ENCODE measurements at regions not wholly inside any gene's neighbourhood (a gene's known extent, or its start where the extent isn't known, plus 50 kb on each side); places are given as distances from the start of the nearest gene placed in this dataset.

DNA sequence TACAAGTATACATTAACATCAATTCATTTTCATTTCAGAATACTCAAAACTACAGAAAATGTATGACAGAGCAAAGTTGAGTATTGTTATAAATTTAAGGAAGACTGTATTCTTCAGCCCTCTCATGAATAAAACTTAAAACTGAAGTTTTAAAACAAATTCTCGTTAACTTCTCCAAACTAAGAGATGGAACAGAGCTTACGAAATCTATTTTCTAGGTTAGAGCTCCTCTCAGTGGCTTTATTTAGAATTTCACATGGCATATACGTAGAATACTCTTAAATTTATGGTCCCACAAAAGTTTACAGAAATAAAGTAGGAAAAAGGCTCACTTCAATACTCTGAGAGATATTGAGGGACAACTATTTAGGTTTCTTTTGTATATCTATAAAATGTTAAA is 612.1 kb downstream of the KCNJ3 start:
- DNase-seq (ENCODE audit: low read depth, low spot score): peak; percentile 28

DNA sequence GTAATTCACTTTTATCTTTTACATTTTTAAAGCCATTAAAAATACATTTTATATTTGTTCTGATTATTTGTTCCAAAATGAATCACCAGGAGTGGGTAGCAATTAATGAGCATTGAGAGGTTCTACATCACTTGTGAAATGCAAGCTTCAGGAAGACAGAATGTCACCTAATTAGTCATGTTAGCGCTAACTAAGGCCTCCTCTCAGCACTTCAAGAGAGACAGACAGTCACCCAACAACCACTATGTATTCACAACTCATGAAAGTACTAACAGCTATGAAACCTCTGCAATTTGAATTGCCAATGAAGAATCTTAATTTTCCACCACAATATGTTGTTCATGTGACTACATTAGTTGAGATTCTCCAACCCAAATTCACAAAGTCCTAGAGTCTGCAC is 611.0 kb downstream of the KCNJ3 start:
- no peak for DNase-seq (ENCODE audit: low read depth, low spot score)
- no peak overlapping the region for H3K4me3 ChIP-seq (ENCODE audit: low read length)

More for the DNA sequence above, 612.1 kb downstream of the KCNJ3 start:
- H3K4me3 ChIP-seq (ENCODE audit: low read length): no peak overlapping the region

DNA sequence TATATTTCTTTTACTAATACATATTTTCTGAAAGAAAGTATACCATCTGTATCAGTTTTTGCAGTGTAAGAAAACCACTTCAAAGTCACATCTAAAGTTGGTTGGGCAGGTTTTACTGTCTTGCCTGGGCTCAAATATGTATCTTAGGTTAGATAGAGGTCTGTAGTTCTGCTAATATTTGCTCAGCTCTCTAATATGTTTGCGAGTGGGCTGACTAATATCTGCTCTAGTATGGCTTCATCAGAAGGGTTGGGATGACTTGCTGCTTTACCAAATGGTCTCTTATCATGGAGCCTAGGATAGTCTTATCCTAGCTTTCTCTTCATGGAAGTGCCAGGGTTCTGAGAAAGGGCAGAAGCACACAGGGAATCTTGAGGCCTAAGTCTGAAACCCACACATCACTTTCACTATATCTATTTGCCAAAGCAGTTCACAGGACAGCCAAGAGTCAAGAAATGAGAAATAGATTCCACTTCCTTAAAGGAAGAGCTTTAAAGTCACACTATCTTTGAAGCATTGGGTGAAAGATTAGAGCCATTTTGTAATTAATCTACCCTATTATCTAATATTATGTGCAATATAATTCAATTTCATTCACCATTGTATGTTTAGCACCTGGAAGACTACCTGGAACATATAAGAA is 610.0 kb downstream of the KCNJ3 start:
- no peak for DNase-seq (ENCODE audit: low read depth, low spot score)
- no peak overlapping the region for H3K4me3 ChIP-seq (ENCODE audit: low read length)

DNA sequence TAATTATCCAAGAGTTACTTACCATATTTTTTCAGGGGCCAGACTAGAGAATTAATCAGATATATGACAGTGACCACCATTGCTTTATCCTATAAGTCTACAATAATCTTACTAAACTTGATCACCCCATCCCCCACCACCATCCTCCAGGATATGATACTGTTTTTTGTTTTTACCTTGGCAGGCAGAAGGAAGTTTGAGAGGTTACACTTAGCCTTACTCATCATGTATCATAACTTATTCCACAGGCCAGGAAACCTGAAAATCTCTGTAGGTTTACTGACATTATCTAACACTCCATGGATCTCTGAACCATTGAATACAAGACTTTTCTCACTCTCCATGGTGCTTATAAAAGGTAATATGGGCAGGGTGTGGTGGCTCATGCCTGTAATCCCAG is 602.7 kb downstream of the KCNJ3 start:
- no peak for DNase-seq (ENCODE audit: low read depth, low spot score)
- no peak overlapping the region for H3K4me3 ChIP-seq (ENCODE audit: low read length)

DNA sequence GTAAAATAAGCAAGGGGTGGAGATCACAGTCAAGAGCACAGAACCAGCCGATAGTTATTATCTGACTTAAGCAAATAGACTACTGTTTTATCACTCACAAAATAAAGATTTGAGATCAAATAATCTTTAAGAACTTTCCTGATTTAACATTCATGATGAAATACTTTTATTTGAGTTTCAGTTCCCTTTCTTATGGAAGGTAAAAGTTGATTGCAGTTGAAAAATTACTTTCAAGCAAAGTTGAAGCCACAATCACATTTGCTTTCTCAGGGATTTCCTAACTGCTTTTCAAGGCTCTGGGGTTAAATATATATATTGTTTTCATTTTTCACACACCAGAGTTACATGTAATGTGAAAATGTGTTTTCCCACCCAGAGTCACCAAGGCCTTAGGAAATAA is 599.5 kb downstream of the KCNJ3 start:
- no peak overlapping the region for H3K4me3 ChIP-seq (ENCODE audit: low read length)
- DNase-seq (ENCODE audit: low read depth, low spot score): no peak

DNA sequence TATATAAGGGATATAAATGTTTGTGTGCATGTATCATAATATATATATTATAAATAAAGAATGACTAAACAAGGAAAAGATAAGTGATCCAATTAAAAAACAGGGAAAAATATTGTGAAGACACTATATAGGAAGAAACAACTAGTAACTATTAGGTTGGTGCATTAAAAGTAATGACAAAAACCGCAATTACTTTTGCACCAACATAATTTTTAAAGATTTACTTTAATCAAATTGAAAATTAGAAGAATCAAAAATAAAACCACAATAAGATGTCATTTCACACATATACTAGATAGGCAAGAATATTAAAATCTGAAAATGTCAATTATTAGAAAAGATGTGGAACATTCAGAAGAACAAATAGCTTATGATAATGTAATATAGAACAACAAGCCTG is 595.9 kb downstream of the KCNJ3 start:
- H3K4me3 ChIP-seq (ENCODE audit: low read length): no peak overlapping the region
- no peak for DNase-seq (ENCODE audit: low read depth, low spot score)

DNA sequence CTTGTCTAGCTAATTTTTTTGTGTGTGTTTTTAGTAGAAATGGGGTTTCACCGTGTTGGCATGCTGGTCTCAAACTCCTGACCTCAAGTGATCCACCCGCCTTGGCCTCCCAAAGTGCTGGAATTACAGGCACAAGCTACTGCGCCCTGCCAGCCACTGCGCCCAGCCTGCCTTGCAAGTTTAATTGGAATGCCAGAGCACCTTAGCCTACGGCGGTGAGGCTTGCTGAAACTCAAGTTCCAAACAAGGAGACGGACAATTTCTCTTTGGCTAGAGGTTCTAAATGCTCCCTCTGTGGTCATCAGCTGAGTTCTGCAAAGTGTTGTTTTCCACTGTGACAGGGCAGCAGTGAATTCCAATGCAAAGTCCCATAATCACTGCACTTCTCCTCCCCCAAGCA is 583.4 kb downstream of the KCNJ3 start:
- no peak for DNase-seq (ENCODE audit: low read depth, low spot score)
- H3K4me3 ChIP-seq (ENCODE audit: low read length): no peak overlapping the region

DNA sequence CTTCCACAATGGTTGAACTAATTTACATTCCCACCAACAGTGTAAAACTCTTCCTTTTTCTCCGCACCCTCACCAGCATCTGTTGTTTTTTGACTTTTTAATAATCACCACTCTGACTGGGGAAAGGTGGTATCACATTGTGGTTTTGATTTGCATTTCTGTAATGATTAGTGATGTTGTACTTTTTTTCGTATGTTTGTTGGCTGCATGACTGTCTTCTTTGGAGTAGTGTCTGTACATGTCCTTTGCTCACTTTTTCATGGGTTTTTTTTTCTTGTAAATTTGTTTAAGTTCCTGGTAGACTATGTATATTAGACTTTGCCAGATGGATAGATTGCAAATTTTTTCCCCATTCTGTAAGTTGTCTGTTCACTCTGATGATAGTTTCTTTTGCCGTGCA is 574.8 kb downstream of the KCNJ3 start:
- H3K4me3 ChIP-seq (ENCODE audit: low read length): no peak overlapping the region
- no peak for DNase-seq (ENCODE audit: low read depth, low spot score)

DNA sequence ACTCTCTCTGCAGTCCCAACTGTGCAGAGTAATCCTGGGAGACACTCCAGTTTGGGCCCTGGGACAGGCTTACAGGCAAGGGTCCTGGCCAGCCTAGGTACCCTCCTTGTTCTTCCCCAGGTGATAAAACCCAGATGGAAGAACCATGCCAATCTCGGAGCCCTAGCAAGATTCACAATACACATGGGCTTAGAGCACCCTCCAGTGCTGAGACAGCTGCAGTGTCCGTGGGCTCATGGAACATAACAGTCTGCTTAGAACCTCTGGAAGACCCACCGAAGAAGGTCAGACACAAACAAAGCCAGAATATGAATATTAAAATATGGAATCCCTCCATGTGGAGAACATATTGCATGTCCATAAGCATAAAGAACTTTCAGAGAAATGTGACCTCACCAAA is 568.1 kb downstream of the KCNJ3 start:
- DNase-seq (ENCODE audit: low read depth, low spot score): no peak
- H3K4me3 ChIP-seq (ENCODE audit: low read length): no peak overlapping the region

DNA sequence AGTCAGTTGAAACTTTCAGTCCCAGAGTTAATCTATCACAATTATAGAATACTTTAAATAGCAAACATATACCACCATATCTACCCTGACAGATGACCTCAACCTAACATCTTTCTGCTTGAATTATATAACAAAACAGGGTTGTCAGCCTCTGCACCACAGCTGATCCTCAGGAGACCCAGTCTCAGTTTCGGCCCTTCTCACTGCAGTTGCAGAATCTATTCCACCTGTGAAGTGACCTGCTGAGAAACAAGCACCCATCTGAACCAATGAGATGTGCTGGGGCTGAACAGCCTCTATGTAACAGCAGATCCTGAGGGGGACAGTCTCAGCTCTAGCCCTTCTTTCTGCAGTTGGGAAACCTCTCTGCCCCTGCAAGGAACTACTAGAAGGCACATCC is 567.6 kb downstream of the KCNJ3 start:
- no peak for DNase-seq (ENCODE audit: low read depth, low spot score)
- no peak overlapping the region for H3K4me3 ChIP-seq (ENCODE audit: low read length)

DNA sequence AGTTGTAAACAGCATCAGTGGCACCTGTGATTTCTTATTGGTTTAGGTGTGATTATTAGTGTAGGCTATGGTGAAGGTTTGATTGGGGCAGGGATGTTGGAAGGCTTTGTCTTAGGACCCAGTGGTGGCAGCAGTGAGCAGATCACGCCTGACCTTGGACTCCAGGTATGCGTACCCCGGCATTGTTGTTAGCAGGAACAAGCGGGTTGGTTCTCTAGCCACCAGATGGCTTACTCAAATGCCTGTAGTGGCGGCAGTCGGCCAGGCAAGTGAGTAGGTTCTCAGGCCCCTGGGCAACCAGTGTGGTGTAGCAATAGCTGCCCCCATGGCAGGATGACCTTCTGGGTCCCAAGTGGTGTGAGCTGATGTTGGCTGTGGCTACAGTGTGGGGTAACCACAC is 558.3 kb downstream of the KCNJ3 start:
- no peak overlapping the region for H3K4me3 ChIP-seq (ENCODE audit: low read length)
- DNase-seq (ENCODE audit: low read depth, low spot score): no peak

DNA sequence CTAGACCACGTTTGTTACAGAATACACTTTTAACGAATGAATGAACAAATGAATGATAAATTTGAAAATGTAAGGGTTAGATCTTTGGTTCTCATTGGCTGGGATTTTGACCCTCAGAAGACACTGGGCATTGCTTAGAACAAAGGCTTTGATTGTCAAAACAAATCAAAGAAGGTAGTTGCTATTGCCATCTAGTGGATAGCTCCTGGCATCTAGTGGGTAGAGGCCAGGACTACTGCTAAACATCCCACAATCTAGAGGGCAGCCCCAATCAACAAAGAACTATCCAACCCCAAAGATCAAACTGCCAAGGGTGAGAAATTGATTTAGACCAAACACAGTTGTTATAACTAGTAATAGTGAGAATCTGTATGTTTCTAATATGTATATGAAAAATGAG is 552.3 kb downstream of the KCNJ3 start:
- no peak overlapping the region for H3K4me3 ChIP-seq (ENCODE audit: low read length)
- DNase-seq (ENCODE audit: low read depth, low spot score): no peak

DNA sequence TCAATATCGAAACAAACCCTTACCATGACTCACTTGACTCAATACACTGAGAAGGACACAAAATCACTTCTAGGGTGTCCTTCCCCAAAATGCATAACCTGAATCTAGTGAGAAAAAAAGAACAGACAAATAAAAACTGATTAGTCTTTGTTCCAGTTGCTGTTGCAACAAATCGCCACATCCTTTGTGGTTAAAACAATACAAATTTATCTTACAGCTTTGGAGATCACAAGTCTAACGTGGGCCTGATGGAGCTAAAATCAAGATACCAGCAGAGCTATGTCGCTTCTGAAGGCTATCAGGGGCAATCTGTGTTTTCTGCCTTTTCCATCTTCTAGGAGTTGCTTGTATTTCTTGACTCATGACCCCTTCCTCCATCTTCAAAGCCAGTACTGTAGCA is 541.7 kb downstream of the KCNJ3 start:
- H3K4me3 ChIP-seq (ENCODE audit: low read length): no peak overlapping the region
- no peak for DNase-seq (ENCODE audit: low read depth, low spot score)

DNA sequence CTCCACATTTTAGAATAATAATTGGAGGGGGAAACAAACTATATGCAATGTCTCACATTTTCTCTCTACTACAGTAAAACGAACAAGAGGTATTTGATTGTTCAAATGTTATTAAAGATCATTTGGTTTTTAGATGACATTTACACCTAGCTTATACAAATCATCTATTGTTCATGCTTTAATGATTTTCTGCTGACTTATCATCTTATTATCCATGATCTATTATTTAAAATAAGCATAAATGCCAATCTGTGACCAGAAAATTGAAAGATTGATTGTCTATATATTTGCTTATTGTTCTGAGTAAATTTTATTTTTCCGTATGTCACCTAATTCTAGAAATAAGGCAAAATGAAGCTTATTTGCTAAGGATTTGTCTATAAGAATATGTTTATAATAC is 537.2 kb downstream of the KCNJ3 start:
- DNase-seq (ENCODE audit: low read depth, low spot score): no peak
- H3K4me3 ChIP-seq (ENCODE audit: low read length): no peak overlapping the region

DNA sequence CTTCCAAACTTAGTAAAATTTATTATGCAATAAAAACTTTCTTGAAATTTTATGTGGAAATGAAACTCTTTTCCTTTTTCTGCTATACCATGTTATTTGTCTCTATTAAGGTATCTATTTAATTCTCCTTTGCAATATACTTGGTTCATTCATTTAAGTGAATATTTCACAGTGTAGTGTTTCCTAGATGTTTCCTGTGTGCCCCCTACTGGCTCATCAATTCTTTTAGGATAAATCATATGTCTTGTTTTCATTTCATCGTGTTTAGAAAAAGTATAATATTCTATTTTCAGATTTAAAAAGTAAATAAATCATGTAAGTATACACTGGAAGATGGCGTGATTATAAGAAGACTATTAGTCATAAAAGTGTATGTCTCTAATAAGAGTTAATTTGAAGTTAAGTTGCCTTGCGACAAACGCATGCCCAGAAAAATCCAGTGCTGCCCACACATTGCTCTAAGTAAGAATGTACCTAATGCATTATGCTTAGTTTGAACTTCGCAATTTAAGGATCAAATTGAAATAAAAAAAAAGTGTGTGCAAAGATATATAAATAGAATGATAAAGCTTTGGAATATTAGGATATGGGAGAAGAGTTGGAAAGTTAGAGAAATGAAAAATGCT is 525.4 kb downstream of the KCNJ3 start:
- no peak for DNase-seq (ENCODE audit: low read depth, low spot score)
- no peak overlapping the region for H3K4me3 ChIP-seq (ENCODE audit: low read length)

DNA sequence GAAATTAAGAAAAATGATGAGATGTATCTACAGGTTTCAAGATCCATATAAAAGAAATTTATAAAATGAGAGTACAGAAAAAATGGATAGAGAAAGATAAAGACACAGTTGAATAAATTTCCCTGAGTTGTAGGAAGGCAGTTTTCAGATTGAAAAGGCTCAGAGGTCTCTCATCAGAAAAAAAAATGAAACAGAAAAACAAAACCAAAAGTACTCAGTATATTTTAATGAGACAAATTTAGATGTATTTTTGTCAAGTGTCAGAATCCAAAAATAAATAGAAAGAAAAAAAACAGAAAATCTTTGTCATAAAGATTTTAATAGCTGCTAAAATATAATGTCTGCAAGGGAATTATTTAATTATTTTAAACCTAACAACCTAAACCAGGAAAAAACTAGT is 520.5 kb downstream of the KCNJ3 start:
- no peak for DNase-seq (ENCODE audit: low read depth, low spot score)
- no peak overlapping the region for H3K4me3 ChIP-seq (ENCODE audit: low read length)

DNA sequence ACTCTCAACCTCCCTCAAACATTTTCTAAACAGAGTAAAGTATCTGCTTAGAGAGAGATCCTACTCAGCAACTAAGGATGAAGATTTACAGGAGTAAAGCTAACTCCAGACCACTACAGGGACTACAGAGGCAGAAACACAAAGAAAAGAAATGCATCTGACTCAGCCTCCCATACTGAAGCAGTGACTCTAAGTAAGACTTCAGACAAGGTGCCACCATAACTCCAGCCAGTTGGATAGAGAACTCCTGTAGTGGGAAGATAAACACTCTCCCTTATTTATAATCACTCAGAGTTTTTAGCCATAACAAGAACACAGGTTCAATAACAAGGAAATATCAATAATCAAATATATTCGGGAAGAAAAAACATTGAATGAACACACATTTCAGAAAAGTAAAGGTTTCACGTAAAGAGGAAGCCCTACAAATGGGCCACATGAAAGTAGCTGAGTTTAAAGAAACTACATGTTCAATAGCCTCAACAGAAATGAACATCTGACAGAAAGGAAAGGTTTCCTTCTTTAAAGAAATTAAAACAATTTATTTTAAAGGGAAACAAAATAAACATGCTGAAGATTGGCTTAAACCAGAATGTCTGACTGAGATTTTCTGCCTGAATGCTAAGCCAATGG is 519.9 kb downstream of the KCNJ3 start:
- no peak for DNase-seq (ENCODE audit: low read depth, low spot score)
- no peak overlapping the region for H3K4me3 ChIP-seq (ENCODE audit: low read length)

DNA sequence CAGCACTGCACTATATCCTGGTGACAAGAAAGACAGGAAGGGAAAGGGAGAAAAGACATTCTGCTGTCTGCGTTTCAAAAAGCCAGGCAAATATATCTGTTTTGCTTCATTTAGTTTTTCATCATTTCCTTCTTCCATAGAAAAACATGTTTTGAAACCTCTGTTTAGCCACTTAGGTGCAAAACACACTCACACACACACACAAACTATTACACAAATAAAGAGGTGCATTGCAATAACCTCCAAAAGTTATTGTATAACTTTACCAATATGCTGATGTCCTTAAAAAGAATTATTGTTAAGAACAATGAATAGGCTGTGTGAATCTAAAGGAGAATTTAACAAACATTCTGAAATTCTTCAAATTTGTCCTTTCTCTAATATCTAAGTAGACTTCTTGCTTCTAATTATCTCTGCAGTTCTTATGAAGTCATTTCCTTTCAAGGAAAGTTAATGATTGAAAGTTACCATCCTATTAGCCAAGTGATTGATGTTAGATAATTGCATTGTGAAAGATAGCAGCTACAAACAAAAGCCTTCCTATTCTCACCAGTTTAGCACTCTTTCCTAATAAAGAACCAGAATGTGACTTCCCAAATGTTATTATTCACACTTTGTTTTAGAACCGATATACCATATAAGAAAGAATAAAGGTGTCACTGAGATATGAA is 516.7 kb downstream of the KCNJ3 start:
- H3K4me3 ChIP-seq (ENCODE audit: low read length): no peak overlapping the region

DNA sequence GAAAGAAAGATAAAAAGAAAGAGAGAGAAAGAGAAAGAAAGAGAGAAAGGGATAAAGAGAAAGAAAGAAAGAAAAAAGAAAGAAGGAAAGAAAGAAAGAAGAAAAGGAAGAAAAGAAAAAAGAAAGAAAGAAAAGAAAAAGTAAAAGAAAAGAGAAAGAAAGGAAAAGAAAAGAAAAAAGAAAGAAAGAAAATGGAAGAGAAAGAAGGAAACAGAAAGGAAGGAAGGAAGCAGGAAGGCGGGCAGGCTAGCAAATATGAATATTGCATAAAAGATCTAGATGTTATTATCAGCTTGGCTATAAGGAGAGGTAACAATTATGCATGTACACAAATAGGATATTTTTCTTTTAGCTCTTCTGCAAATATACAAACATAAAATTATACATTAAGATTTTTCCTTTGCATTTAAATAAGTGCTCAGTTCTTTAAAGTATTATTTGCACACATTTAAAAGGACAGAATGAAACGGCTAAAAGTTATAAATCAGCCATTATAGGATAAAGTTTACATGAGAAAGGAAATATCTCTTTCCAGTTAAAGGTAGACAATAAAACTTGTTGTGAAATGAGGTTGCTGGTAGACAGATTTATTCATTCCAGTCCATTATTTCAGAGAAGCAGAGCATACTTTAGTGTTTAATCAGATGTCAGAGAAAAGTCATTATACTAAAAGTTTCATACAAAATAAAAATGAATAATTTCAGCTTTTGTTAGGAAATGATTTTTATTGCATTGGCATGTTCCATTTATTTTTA is 511.4 kb downstream of the KCNJ3 start:
- DNase-seq (ENCODE audit: low read depth, low spot score): no peak
- H3K4me3 ChIP-seq (ENCODE audit: low read length): no peak overlapping the region

More for the DNA sequence above, 516.7 kb downstream of the KCNJ3 start:
- DNase-seq (ENCODE audit: low read depth, low spot score): no peak

DNA sequence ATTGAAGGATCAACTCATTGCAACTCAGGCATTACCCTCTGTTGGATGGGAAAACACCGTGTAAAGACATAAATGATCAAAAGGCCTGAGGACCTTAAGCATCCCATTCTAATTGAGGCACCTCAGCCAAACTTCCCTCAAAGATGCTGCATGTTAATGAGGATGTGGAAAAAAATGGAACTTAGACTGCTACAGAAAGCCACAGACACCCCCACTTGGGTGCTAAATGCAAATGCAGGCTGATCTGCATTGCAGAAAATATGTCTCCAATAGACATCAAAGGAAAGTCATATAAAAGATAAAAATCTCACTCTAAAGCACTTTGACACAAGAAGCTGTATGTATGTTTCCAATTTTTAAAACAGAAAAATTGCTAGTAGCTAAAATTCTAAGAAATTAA is 504.7 kb downstream of the KCNJ3 start:
- peak; percentile 11 for DNase-seq (ENCODE audit: low read depth, low spot score)
- H3K4me3 ChIP-seq (ENCODE audit: low read length): no peak overlapping the region
